Breast epithelium (tissue), 3 donors: ENCODE measurements at regions not wholly inside any gene's neighbourhood (a gene's known extent, or its start where the extent isn't known, plus 50 kb on each side); places are given as distances from the start of the nearest gene placed in this dataset.

Experiments used
- CTCF ChIP-seq, 3 donors: fragments of 450-650 bp; IDR thresholded peaks; one replicate each; pipeline ENCODE4 v1.5.1; 2016 to 2017; ENCODE audit warnings: antibody characterized with exemption in 3 of 3, mild to moderate bottlenecking in 3 of 3, moderate library complexity in 3 of 3
- POLR2AphosphoS5 ChIP-seq, 3 donors: sonication (generic); formaldehyde crosslinking; IDR thresholded peaks; one replicate each; pipeline ENCODE4 v1.6.1; 2017; ENCODE audit warnings: antibody characterized with exemption in 3 of 3

DNA sequence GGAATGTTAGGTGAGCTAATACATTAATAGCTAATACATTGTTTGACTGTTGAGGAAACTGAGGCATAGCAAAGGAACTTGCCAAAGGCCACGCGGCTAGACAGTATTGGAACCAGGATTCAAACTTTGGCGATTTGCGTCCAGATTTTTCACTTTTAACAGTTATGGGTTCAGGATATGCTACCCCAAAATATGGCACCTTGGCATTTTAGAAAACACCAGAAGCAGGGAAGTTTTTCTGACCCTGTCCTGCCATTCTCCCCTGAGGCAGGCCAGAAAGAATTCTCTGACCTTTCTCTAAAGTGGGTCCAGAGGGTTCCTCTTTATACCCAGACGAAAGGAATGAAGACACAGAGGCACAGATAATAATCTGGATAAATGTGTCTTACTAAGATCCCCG lies 166.9 kb downstream of the MYCN start:
- TF ChIP-seq CTCF (IDR thresholded peaks at IDR 0.05) (no peak), POLR2AphosphoS5 (IDR thresholded peaks at IDR 0.05) (no peak)
